Heart right ventricle (tissue), 16 donors: ENCODE measurements at regions not wholly inside any gene's neighbourhood (a gene's known extent, or its start where the extent isn't known, plus 50 kb on each side); places are given as distances from the start of the nearest gene placed in this dataset.

Experiments used
- ATAC-seq, 8 donors: fragments of 200-7000 bp; cut with Tn5 transposase; one replicate each; pipeline ENCODE4 v1.9.1; 2020; ENCODE audit warnings: mild to moderate bottlenecking in 8 of 8, moderate library complexity in 8 of 8, moderate number of reproducible peaks in 1 of 8
- DNase-seq, 2 donors: peaks; one replicate each; pipeline ENCODE4 v3.0.0-alpha.2; 2020
- H3K27ac ChIP-seq, 10 donors: fragments of 200-600 bp; sonication (generic) in 2 of 10; one replicate each; pipeline versions ENCODE4 v1.5.0 to v1.8.0; 2020 to 2022; ENCODE audit warnings: mild to moderate bottlenecking in 3 of 10
- H3K27me3 ChIP-seq, 7 donors: fragments of 200-600 bp; one replicate each; pipeline ENCODE4 v1.8.0; 2021 to 2022; ENCODE audit warnings: mild to moderate bottlenecking in 2 of 7
- H3K36me3 ChIP-seq, 9 donors: fragments of 200-600 bp; sonication (generic) in 1 of 9; one replicate each; pipeline versions ENCODE4 v1.5.0 to v1.8.0; 2020 to 2022; ENCODE audit warnings: mild to moderate bottlenecking in 2 of 9
- H3K4me1 ChIP-seq, 9 donors: fragments of 200-600 bp; sonication (generic) in 1 of 9; one replicate each; pipeline versions ENCODE4 v1.5.0 to v1.8.0; 2020 to 2022; ENCODE audit warnings: mild to moderate bottlenecking in 4 of 9
- H3K4me3 ChIP-seq, 10 donors: fragments of 200-600 bp; sonication (generic) in 2 of 10; one replicate each; pipeline versions ENCODE4 v1.5.0 to v1.8.0; 2020 to 2022; ENCODE audit warnings: mild to moderate bottlenecking in 7 of 10, moderate library complexity in 2 of 10
- H3K9me3 ChIP-seq, 11 donors: fragments of 200-600 bp in 10 of 11; sonication (generic) in 2 of 11; one replicate each; pipeline versions ENCODE4 v1.5.0 to v1.8.0; 2013 to 2022; ENCODE audit warnings: mild to moderate bottlenecking in 2 of 11, control low read depth in 1 of 11, moderate library complexity in 1 of 11
- WGBS, 2 donors: extraction: QIAGEN DNeasy Blood & Tissue Kit; methylation state at CpG; one replicate each; pipeline ENCODE4 v1.1.7; 2013; ENCODE audit warnings: inconsistent platforms in 1 of 2; 5-methylcytosine and 5-hydroxymethylcytosine counted together
- intact Hi-C, 10 donors: fragments of 100-400 bp; cut with DNase I; formaldehyde crosslinking; loops; one replicate each; pipeline versions ENCODE4 v1.11.1 to v1.14.2; 2022
- TF ChIP-seq, protein P1 (sequence below), 9 donors: fragments of 200-600 bp; sonication (generic) in 2 of 9; IDR thresholded peaks; one replicate each; pipeline versions ENCODE4 v1.5.0 to v1.8.0; 2021 to 2022; ENCODE audit warnings: antibody characterized with exemption in 9 of 9, mild to moderate bottlenecking in 5 of 9, moderate library complexity in 1 of 9
- donor health status: Arrhythmogenic right ventricular cardiomyopathy.
- donor health status: ischemic (EF 13 %, LVEDD 7.1; RV severe dilation, severe dysfunction).
- donor health status: healthy with polysubstance abuse.
- donor health status: DM: no; HTN: yes; CAD: no.
- donor health status: DM: no; HTN: no; CAD: no.
- donor health status: ischemic (EF 25% LVEDD 6.9; RV normal size, moderate dysfunction).
- donor health status: ischemic (EF 25% LVEDD 5.7; RV mildly dilated, moderate dysfunction).
- donor health status: healthy.
- donor health status: DM: yes; HTN: yes; CAD: no.
- donor health status: Ischemic cardiomyopathy.
- donor health status: ischemic (EF 35%, LVEDD 5.7; RV mildly dilated, moderate dysfunction).
- donor health status: nonischemic (EF 11% LVEDD 7.7; RV severe dilation, severe dysfunction).
- donor health status: DM: yes; HTN: yes; CAD: no.
- donor health status: PGD.
- donor health status: ischemic (EF 29% LVEDD 5.4; RV normal size, mild dysfunction).
- donor health status: nonischemic (EF 23%, LVEDD 6.1; RV moderate dilation, normal function).

DNA sequence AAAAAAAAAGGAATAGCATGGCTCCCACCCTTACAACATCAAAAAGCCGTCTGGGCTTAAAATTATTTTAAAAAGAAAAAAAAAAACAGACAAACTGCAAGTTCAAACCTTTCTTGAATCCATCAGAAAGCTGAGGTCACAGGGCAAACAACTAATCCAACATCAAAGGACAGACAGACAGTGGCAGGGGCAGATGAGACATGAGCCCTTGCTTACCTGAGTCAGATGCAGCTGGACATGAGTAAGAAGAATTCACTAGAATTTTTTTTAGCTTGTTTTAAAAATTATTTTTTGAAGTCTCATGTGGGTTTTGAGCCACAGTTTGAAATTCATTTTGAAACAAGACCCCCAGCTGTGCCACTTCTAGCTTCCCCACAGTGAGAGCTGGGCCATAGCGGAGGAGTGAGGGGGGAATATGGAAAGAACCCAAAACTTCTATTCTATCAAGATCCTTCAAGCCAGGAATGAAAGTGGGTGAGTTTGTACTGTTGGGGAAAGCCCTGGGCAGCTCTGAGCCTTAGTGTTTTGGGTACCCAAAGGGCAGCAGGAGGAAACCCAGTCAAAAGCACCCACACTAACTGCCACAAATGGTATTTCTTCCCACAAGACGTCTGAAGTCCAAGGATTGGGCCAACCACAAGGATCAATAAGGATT, 111.4 kb downstream of the ATXN3L start:
- Histone ChIP-seq H3K36me3 (no peaks in the 10 kb centered on the region), H3K9me3 (no peaks in the 10 kb centered on the region), H3K27ac (no peak overlapping the region), H3K4me1 (peaks cover 0 to 20% (median 9%) of the 10 kb centered on the region in 9 donors), H3K4me3 (no peak overlapping the region), H3K27me3 (peaks cover 0 to 25% (median 0%) of the 10 kb centered on the region in 7 donors)
- TF ChIP-seq, protein P1, sequence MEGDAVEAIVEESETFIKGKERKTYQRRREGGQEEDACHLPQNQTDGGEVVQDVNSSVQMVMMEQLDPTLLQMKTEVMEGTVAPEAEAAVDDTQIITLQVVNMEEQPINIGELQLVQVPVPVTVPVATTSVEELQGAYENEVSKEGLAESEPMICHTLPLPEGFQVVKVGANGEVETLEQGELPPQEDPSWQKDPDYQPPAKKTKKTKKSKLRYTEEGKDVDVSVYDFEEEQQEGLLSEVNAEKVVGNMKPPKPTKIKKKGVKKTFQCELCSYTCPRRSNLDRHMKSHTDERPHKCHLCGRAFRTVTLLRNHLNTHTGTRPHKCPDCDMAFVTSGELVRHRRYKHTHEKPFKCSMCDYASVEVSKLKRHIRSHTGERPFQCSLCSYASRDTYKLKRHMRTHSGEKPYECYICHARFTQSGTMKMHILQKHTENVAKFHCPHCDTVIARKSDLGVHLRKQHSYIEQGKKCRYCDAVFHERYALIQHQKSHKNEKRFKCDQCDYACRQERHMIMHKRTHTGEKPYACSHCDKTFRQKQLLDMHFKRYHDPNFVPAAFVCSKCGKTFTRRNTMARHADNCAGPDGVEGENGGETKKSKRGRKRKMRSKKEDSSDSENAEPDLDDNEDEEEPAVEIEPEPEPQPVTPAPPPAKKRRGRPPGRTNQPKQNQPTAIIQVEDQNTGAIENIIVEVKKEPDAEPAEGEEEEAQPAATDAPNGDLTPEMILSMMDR (IDR thresholded peaks at IDR 0.05), result no peak
- WGBS, 2 donors, result 96 to 100% methylated on average over 3 of the region's 3 CpGs
- no peak for DNase-seq
- intact Hi-C loops, result no loop called here
- ATAC-seq, result no peak

DNA sequence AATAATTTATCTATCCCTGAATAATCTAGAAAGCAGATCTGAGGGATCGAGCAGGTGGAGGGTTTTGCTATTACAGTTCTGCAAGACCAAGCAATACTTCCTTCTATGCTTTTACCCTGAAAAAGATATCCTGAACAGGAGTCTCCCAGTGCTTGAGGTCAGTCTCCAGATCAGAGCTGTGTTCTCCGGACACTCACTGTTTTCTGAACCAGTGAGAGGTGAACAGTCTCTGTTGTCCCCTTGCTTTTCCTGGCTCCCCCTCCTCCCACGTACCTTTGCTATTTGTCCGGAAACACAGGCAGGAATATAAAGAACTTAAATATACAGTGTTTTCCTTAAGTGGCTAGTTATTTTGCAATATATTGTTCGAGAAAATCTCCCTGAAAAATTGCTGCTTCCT, 116.6 kb downstream of the ATXN3L start:
- DNase-seq (no peak), ATAC-seq (no peak)
- Histone ChIP-seq H3K4me1 (peaks cover 0 to 15% (median 0%) of the 10 kb centered on the region in 9 donors), H3K4me3 (no peak overlapping the region), H3K9me3 (no peaks in the 10 kb centered on the region), H3K27me3 (peaks cover 0 to 47% (median 0%) of the 10 kb centered on the region in 7 donors), H3K36me3 (no peaks in the 10 kb centered on the region), H3K27ac (no peak overlapping the region)
- intact Hi-C loops, result no loop called here
- TF ChIP-seq, protein P1 (IDR thresholded peaks at IDR 0.05), result no peak
- 52 to 81% methylated on average over 5 of the region's 5 CpGs for whole genome bisulfite sequencing, 2 donors

DNA sequence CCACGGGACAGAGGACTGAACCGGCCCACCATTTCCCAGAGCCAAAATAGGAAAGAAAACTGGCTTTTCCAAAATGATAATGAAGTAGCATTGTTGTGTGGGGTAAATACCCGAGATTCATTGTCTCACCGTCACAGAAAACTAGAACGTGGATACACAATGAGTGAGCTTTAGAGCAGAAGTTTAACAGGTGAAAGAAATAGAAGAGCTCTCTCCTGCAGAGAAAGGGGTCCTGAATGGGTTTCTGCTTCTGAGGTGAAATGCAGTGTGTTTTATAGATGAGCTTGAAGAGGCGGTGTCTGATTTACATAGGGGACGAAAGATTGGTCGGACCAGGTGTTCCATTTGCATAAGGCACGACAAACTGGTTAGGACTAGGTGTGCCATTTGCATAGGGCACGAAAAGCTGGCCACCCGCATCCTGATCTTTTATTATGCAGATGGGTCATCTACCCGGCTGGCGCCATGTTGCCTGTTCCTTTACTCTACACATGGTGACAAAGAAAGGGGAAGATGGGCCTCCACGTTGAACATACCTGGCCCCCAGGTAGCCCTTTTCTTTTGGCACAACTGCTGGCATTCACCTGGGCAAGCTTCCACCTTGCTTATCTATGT, 118.1 kb downstream of the ATXN3L start:
- H3K27ac ChIP-seq, result no peak overlapping the region
- DNase-seq, result no peak
- peaks cover 0 to 19% (median 0%) of the 10 kb centered on the region in 9 donors for H3K4me1 ChIP-seq
- H3K27me3 ChIP-seq, result peaks cover 0 to 39% (median 0%) of the 10 kb centered on the region in 7 donors
- intact Hi-C loops, result no loop called here
- TF ChIP-seq, protein P1 (IDR thresholded peaks at IDR 0.05), result no peak
- H3K9me3 ChIP-seq, result no peaks in the 10 kb centered on the region
- H3K4me3 ChIP-seq, result no peak overlapping the region
- no peaks in the 10 kb centered on the region for H3K36me3 ChIP-seq
- WGBS, 2 donors, result 84 to 88% methylated on average over 13 to 14 of the region's 14 CpGs
- ATAC-seq, result no peak

GRCh38 chrX:13200398-13200797, 119.5 kb downstream of the ATXN3L start:
- intact Hi-C loops, result no loop called here
- WGBS, 2 donors, result 68 to 70% methylated on average over 2 of the region's 2 CpGs

More at GRCh38 chrX:13200398-13200797, 119.5 kb downstream of the ATXN3L start:
- TF ChIP-seq, protein P1 (IDR thresholded peaks at IDR 0.05), result no peak
- H3K36me3 ChIP-seq, result no peaks in the 10 kb centered on the region
- H3K4me1 ChIP-seq, result peaks cover 0 to 20% (median 0%) of the 10 kb centered on the region in 9 donors
- no peak overlapping the region for H3K4me3 ChIP-seq
- H3K9me3 ChIP-seq, result no peaks in the 10 kb centered on the region
- DNase-seq, result no peak
- peaks cover 0 to 39% (median 0%) of the 10 kb centered on the region in 7 donors for H3K27me3 ChIP-seq
- no peak overlapping the region for H3K27ac ChIP-seq
- no peak for ATAC-seq
